ENCODE measurements at regions not wholly inside any gene's neighbourhood (a gene's known extent, or its start where the extent isn't known, plus 50 kb on each side); places are given as distances from the start of the nearest gene placed in this dataset.

GRCh38 chr16:80171746-80172145, 369.0 kb upstream of the DYNLRB2 start:
- Histone ChIP-seq H3K4me1 (ENCODE audit: control insufficient read depth in 1 of 2, insufficient read depth in 2 of 2, low read length in 2 of 2) (no peaks in the 10 kb centered on the region), H3K4me3 (ENCODE audit: low read depth in 1 of 2, low read length in 2 of 2) (no peak overlapping the region), H3K9me3 (ENCODE audit: control insufficient read depth in 1 of 2, low read length in 2 of 2) (no peaks in the 10 kb centered on the region), H3K36me3 (ENCODE audit: control insufficient read depth in 1 of 2, insufficient read depth in 2 of 2, low read length in 2 of 2) (no peaks in the 10 kb centered on the region), H3K27ac (ENCODE audit: low read length) (no peak overlapping the region), H3K27me3 (ENCODE audit: low read depth, low read length) (no peaks in the 10 kb centered on the region)

GRCh38 chr16:80171199-80171598, 369.6 kb upstream of the DYNLRB2 start:
- no peak overlapping the region for H3K4me3 ChIP-seq (ENCODE audit: low read depth in 1 of 2, low read length in 2 of 2)
- H3K27me3 ChIP-seq (ENCODE audit: low read depth, low read length): no peaks in the 10 kb centered on the region
- no peaks in the 10 kb centered on the region for H3K36me3 ChIP-seq (ENCODE audit: control insufficient read depth in 1 of 2, insufficient read depth in 2 of 2, low read length in 2 of 2)
- H3K4me1 ChIP-seq (ENCODE audit: control insufficient read depth in 1 of 2, insufficient read depth in 2 of 2, low read length in 2 of 2): no peaks in the 10 kb centered on the region
- H3K27ac ChIP-seq (ENCODE audit: low read length): no peak overlapping the region
- peaks cover 0 to 3% of the 10 kb centered on the region in 2 donors for H3K9me3 ChIP-seq (ENCODE audit: control insufficient read depth in 1 of 2, low read length in 2 of 2)

- H3K27me3 ChIP-seq (ENCODE audit: low read depth, low read length): no peaks in the 10 kb centered on the region
- H3K27ac ChIP-seq (ENCODE audit: low read length): no peak overlapping the region
- peaks cover 0 to 3% of the 10 kb centered on the region in 2 donors for H3K9me3 ChIP-seq (ENCODE audit: control insufficient read depth in 1 of 2, low read length in 2 of 2)
- no peaks in the 10 kb centered on the region for H3K36me3 ChIP-seq (ENCODE audit: control insufficient read depth in 1 of 2, insufficient read depth in 2 of 2, low read length in 2 of 2)
- H3K4me1 ChIP-seq (ENCODE audit: control insufficient read depth in 1 of 2, insufficient read depth in 2 of 2, low read length in 2 of 2): no peaks in the 10 kb centered on the region
- H3K4me3 ChIP-seq (ENCODE audit: low read depth in 1 of 2, low read length in 2 of 2): no peak overlapping the region
These were observed 373.0 kb upstream of the DYNLRB2 start for GRCh38 chr16:80167657-80168390.

GRCh38 chr16:80166082-80166481, 374.7 kb upstream of the DYNLRB2 start:
- no peaks in the 10 kb centered on the region for H3K27me3 ChIP-seq (ENCODE audit: low read depth, low read length)
- H3K36me3 ChIP-seq (ENCODE audit: control insufficient read depth in 1 of 2, insufficient read depth in 2 of 2, low read length in 2 of 2): no peaks in the 10 kb centered on the region
- H3K9me3 ChIP-seq (ENCODE audit: control insufficient read depth in 1 of 2, low read length in 2 of 2): peaks cover 0 to 3% of the 10 kb centered on the region in 2 donors
- H3K4me3 ChIP-seq (ENCODE audit: low read depth in 1 of 2, low read length in 2 of 2): no peak overlapping the region
- no peak overlapping the region for H3K27ac ChIP-seq (ENCODE audit: low read length)
- no peaks in the 10 kb centered on the region for H3K4me1 ChIP-seq (ENCODE audit: control insufficient read depth in 1 of 2, insufficient read depth in 2 of 2, low read length in 2 of 2)

- H3K4me3 ChIP-seq (ENCODE audit: low read depth in 1 of 2, low read length in 2 of 2): no peak overlapping the region
- no peak overlapping the region for H3K27ac ChIP-seq (ENCODE audit: low read length)
- no peaks in the 10 kb centered on the region for H3K27me3 ChIP-seq (ENCODE audit: low read depth, low read length)
- H3K4me1 ChIP-seq (ENCODE audit: control insufficient read depth in 1 of 2, insufficient read depth in 2 of 2, low read length in 2 of 2): no peaks in the 10 kb centered on the region
- no peaks in the 10 kb centered on the region for H3K36me3 ChIP-seq (ENCODE audit: control insufficient read depth in 1 of 2, insufficient read depth in 2 of 2, low read length in 2 of 2)
- H3K9me3 ChIP-seq (ENCODE audit: control insufficient read depth in 1 of 2, low read length in 2 of 2): peaks cover 0 to 3% of the 10 kb centered on the region in 2 donors
These were observed 375.7 kb upstream of the DYNLRB2 start for GRCh38 chr16:80164966-80165550.

GRCh38 chr16:80163339-80163738, 377.5 kb upstream of the DYNLRB2 start:
- Histone ChIP-seq H3K27ac (ENCODE audit: low read length) (no peak overlapping the region), H3K36me3 (ENCODE audit: control insufficient read depth in 1 of 2, insufficient read depth in 2 of 2, low read length in 2 of 2) (no peaks in the 10 kb centered on the region), H3K4me1 (ENCODE audit: control insufficient read depth in 1 of 2, insufficient read depth in 2 of 2, low read length in 2 of 2) (no peaks in the 10 kb centered on the region)

GRCh38 chr16:80161799-80162739, 378.7 kb upstream of the DYNLRB2 start:
- Histone ChIP-seq H3K27me3 (ENCODE audit: low read depth, low read length) (no peaks in the 10 kb centered on the region), H3K9me3 (ENCODE audit: control insufficient read depth in 1 of 2, low read length in 2 of 2) (peaks cover 0 to 3% of the 10 kb centered on the region in 2 donors), H3K36me3 (ENCODE audit: control insufficient read depth in 1 of 2, insufficient read depth in 2 of 2, low read length in 2 of 2) (no peaks in the 10 kb centered on the region), H3K27ac (ENCODE audit: low read length) (no peak overlapping the region), H3K4me1 (ENCODE audit: control insufficient read depth in 1 of 2, insufficient read depth in 2 of 2, low read length in 2 of 2) (no peaks in the 10 kb centered on the region), H3K4me3 (ENCODE audit: low read depth in 1 of 2, low read length in 2 of 2) (no peak overlapping the region)

More at GRCh38 chr16:80163339-80163738, 377.5 kb upstream of the DYNLRB2 start:
- H3K4me3 ChIP-seq (ENCODE audit: low read depth in 1 of 2, low read length in 2 of 2): no peak overlapping the region
- H3K27me3 ChIP-seq (ENCODE audit: low read depth, low read length): no peaks in the 10 kb centered on the region
- peaks cover 0 to 3% of the 10 kb centered on the region in 2 donors for H3K9me3 ChIP-seq (ENCODE audit: control insufficient read depth in 1 of 2, low read length in 2 of 2)

GRCh38 chr16:80158766-80159165, 382.0 kb upstream of the DYNLRB2 start:
- H3K9me3 ChIP-seq (ENCODE audit: control insufficient read depth in 1 of 2, low read length in 2 of 2): no peaks in the 10 kb centered on the region
- no peaks in the 10 kb centered on the region for H3K36me3 ChIP-seq (ENCODE audit: control insufficient read depth in 1 of 2, insufficient read depth in 2 of 2, low read length in 2 of 2)
- no peaks in the 10 kb centered on the region for H3K27me3 ChIP-seq (ENCODE audit: low read depth, low read length)
- no peak overlapping the region for H3K27ac ChIP-seq (ENCODE audit: low read length)
- H3K4me1 ChIP-seq (ENCODE audit: control insufficient read depth in 1 of 2, insufficient read depth in 2 of 2, low read length in 2 of 2): no peaks in the 10 kb centered on the region
- H3K4me3 ChIP-seq (ENCODE audit: low read depth in 1 of 2, low read length in 2 of 2): no peak overlapping the region

GRCh38 chr16:80151722-80152111, 389.1 kb upstream of the DYNLRB2 start:
- Histone ChIP-seq H3K27ac (ENCODE audit: low read length) (no peak overlapping the region), H3K36me3 (ENCODE audit: control insufficient read depth in 1 of 2, insufficient read depth in 2 of 2, low read length in 2 of 2) (no peaks in the 10 kb centered on the region)

GRCh38 chr16:80150978-80151721, 389.6 kb upstream of the DYNLRB2 start:
- Histone ChIP-seq H3K27me3 (ENCODE audit: low read depth, low read length) (no peaks in the 10 kb centered on the region), H3K9me3 (ENCODE audit: control insufficient read depth in 1 of 2, low read length in 2 of 2) (no peaks in the 10 kb centered on the region), H3K36me3 (ENCODE audit: control insufficient read depth in 1 of 2, insufficient read depth in 2 of 2, low read length in 2 of 2) (no peaks in the 10 kb centered on the region), H3K4me1 (ENCODE audit: control insufficient read depth in 1 of 2, insufficient read depth in 2 of 2, low read length in 2 of 2) (peaks cover 0 to 8% of the 10 kb centered on the region in 2 donors), H3K4me3 (ENCODE audit: low read depth in 1 of 2, low read length in 2 of 2) (no peak overlapping the region), H3K27ac (ENCODE audit: low read length) (no peak overlapping the region)

More at GRCh38 chr16:80151722-80152111, 389.1 kb upstream of the DYNLRB2 start:
- no peak overlapping the region for H3K4me3 ChIP-seq (ENCODE audit: low read depth in 1 of 2, low read length in 2 of 2)
- no peaks in the 10 kb centered on the region for H3K27me3 ChIP-seq (ENCODE audit: low read depth, low read length)
- peaks cover 0 to 8% of the 10 kb centered on the region in 2 donors for H3K4me1 ChIP-seq (ENCODE audit: control insufficient read depth in 1 of 2, insufficient read depth in 2 of 2, low read length in 2 of 2)
- no peaks in the 10 kb centered on the region for H3K9me3 ChIP-seq (ENCODE audit: control insufficient read depth in 1 of 2, low read length in 2 of 2)

Measured in muscle layer of duodenum (tissue), 2 donors.